ENCODE measurements at regions not wholly inside any gene's neighbourhood (a gene's known extent, or its start where the extent isn't known, plus 50 kb on each side); places are given as distances from the start of the nearest gene placed in this dataset.

- TF ChIP-seq CTCF (conservative IDR thresholded peaks at IDR 0.05; ENCODE audit: low read depth, low read length), result no peak
- TF ChIP-seq EZH2 (IDR thresholded peaks at IDR 0.05; ENCODE audit: borderline replicate concordance, low read depth, low read length, poor library complexity, severe bottlenecking), result no peak
Observed at GRCh38 chr6:40917603-40918002, 121.4 kb downstream of the UNC5CL start.
